ENCODE measurements at regions not wholly inside any gene's neighbourhood (a gene's known extent, or its start where the extent isn't known, plus 50 kb on each side); places are given as distances from the start of the nearest gene placed in this dataset.

DNA sequence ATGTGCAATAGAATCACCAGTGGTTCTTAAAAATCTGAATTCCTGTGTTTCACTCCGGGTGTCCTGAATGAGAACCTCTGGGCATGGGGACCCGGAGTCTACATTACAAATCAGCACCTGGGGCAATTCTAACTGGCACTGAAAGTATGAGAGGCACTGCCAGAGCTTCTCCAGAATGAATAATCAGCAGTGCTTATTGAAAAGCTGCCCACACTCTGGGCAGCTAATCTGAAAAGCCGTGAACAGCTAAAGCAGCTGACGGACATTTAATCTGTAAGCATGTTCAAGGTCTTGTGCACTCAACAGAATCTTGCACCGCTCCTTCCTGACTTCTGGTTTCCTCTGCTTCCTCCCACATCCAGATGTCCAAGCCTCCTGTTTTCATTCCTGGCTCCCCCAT lies 113.3 kb upstream of the KIF5B start:
- Histone ChIP-seq H3K27me3 (ENCODE audit: insufficient read depth, low read length, poor library complexity, severe bottlenecking) (no peaks in the 10 kb centered on the region), H3K79me2 (ENCODE audit: insufficient read depth, low read length) (no peaks in the 10 kb centered on the region), H3F3A (ENCODE audit: low read depth) (no peaks in the 10 kb centered on the region), H3K4me2 (ENCODE audit: low read depth, low read length, poor library complexity, severe bottlenecking) (peak overlapping the region; percentile 2), H2AFZ (ENCODE audit: low read length) (peak overlapping the region; percentile 55; the same call in 1 of the 2 replicates), H3K36me3 (ENCODE audit: insufficient read depth, low read length) (no peaks in the 10 kb centered on the region), H3K4me1 (ENCODE audit: insufficient read depth, low read length, poor library complexity, severe bottlenecking) (peaks cover 7% of the 10 kb centered on the region), H4K20me1 (ENCODE audit: insufficient read depth, low read length, poor library complexity, severe bottlenecking) (no peaks in the 10 kb centered on the region), H3K9me2 (replicated peaks; ENCODE audit: low read depth, low read length) (no peaks in the 10 kb centered on the region), H3K9ac (ENCODE audit: low read depth, low read length, poor library complexity, severe bottlenecking) (no peak overlapping the region), H3K9me3 (ENCODE audit: insufficient read depth, low read depth, low read length) (no peaks in the 10 kb centered on the region), H3K4me3 (ENCODE audit: low read length, poor library complexity, severe bottlenecking) (no peak overlapping the region)
- TF ChIP-seq, protein P1, sequence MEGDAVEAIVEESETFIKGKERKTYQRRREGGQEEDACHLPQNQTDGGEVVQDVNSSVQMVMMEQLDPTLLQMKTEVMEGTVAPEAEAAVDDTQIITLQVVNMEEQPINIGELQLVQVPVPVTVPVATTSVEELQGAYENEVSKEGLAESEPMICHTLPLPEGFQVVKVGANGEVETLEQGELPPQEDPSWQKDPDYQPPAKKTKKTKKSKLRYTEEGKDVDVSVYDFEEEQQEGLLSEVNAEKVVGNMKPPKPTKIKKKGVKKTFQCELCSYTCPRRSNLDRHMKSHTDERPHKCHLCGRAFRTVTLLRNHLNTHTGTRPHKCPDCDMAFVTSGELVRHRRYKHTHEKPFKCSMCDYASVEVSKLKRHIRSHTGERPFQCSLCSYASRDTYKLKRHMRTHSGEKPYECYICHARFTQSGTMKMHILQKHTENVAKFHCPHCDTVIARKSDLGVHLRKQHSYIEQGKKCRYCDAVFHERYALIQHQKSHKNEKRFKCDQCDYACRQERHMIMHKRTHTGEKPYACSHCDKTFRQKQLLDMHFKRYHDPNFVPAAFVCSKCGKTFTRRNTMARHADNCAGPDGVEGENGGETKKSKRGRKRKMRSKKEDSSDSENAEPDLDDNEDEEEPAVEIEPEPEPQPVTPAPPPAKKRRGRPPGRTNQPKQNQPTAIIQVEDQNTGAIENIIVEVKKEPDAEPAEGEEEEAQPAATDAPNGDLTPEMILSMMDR (conservative IDR thresholded peaks at IDR 0.05; ENCODE audit: low read length) = no peak
- TF ChIP-seq EZH2phosphoT487 (IDR thresholded peaks at IDR 0.05; ENCODE audit: borderline replicate concordance) = no peak

DNA sequence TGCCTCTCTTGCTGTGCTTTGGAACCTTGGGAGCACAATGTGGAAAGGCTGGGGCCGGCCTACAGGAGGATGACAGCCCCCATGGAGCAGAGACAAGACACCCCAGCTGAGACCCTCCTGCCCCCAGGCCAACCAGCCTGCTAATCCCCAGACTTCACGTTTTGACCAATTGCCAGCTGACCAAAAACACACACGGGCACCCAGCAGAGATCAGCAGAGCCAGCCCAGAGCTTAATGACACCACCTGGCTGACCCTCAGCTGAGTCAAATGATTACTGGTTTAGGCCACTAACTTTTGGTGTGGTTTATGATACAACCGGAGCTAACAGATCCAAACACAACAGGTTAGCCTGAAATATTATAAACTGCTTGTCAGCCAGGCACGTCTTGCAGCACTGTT lies 111.2 kb upstream of the KIF5B start:
- Histone ChIP-seq H4K20me1 (ENCODE audit: insufficient read depth, low read length, poor library complexity, severe bottlenecking) (no peaks in the 10 kb centered on the region), H3K9ac (ENCODE audit: low read depth, low read length, poor library complexity, severe bottlenecking) (no peak overlapping the region), H3F3A (ENCODE audit: low read depth) (no peaks in the 10 kb centered on the region), H3K79me2 (ENCODE audit: insufficient read depth, low read length) (no peaks in the 10 kb centered on the region), H3K9me3 (ENCODE audit: insufficient read depth, low read depth, low read length) (no peaks in the 10 kb centered on the region), H2AFZ (ENCODE audit: low read length) (no peak overlapping the region), H3K36me3 (ENCODE audit: insufficient read depth, low read length) (no peaks in the 10 kb centered on the region), H3K4me3 (ENCODE audit: low read length, poor library complexity, severe bottlenecking) (no peak overlapping the region), H3K9me2 (replicated peaks; ENCODE audit: low read depth, low read length) (no peaks in the 10 kb centered on the region), H3K4me2 (ENCODE audit: low read depth, low read length, poor library complexity, severe bottlenecking) (no peak overlapping the region), H3K27me3 (ENCODE audit: insufficient read depth, low read length, poor library complexity, severe bottlenecking) (no peaks in the 10 kb centered on the region), H3K4me1 (ENCODE audit: insufficient read depth, low read length, poor library complexity, severe bottlenecking) (peaks cover 7% of the 10 kb centered on the region)
- no peak for TF ChIP-seq EZH2phosphoT487 (IDR thresholded peaks at IDR 0.05; ENCODE audit: borderline replicate concordance)
- TF ChIP-seq, protein P1 (conservative IDR thresholded peaks at IDR 0.05; ENCODE audit: low read length) = no peak

DNA sequence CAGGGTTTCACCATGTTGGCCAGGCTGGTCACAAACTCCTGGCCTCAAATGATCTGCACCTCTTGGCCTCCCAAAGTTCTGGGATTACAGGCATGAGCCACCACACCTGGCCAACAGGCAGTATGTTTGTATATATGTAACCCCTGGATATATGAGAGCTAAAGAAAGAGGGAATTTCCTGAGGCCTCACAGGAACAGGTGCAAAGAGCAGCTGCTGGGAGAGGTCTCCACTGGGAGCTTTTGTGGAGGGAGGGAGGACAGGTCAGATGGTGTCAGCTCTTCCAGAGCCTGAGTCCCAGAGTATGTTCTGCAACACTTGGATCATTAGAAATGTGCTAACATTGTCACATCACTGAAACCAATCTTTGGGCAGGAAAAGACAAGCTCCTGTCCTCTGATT lies 110.1 kb upstream of the KIF5B start:
- no peak overlapping the region for H3K9ac ChIP-seq (ENCODE audit: low read depth, low read length, poor library complexity, severe bottlenecking)
- H3F3A ChIP-seq (ENCODE audit: low read depth) = no peaks in the 10 kb centered on the region
- H3K4me2 ChIP-seq (ENCODE audit: low read depth, low read length, poor library complexity, severe bottlenecking) = no peak overlapping the region
- TF ChIP-seq, protein P1 (conservative IDR thresholded peaks at IDR 0.05; ENCODE audit: low read length) = no peak
- no peak for TF ChIP-seq EZH2phosphoT487 (IDR thresholded peaks at IDR 0.05; ENCODE audit: borderline replicate concordance)
- H2AFZ ChIP-seq (ENCODE audit: low read length) = no peak overlapping the region
- H3K4me1 ChIP-seq (ENCODE audit: insufficient read depth, low read length, poor library complexity, severe bottlenecking) = peaks cover 7% of the 10 kb centered on the region
- no peaks in the 10 kb centered on the region for H3K9me2 ChIP-seq (replicated peaks; ENCODE audit: low read depth, low read length)
- H4K20me1 ChIP-seq (ENCODE audit: insufficient read depth, low read length, poor library complexity, severe bottlenecking) = no peaks in the 10 kb centered on the region
- H3K36me3 ChIP-seq (ENCODE audit: insufficient read depth, low read length) = no peaks in the 10 kb centered on the region
- H3K27me3 ChIP-seq (ENCODE audit: insufficient read depth, low read length, poor library complexity, severe bottlenecking) = no peaks in the 10 kb centered on the region
- H3K4me3 ChIP-seq (ENCODE audit: low read length, poor library complexity, severe bottlenecking) = no peak overlapping the region
- H3K79me2 ChIP-seq (ENCODE audit: insufficient read depth, low read length) = no peaks in the 10 kb centered on the region
- no peaks in the 10 kb centered on the region for H3K9me3 ChIP-seq (ENCODE audit: insufficient read depth, low read depth, low read length)

Measured in Loucy (cell line).